Activated CD8-positive, alpha-beta T cell treated with anti-CD3 and anti-CD28 coated beads, Interleukin-2, amount 10 ng/mL, durations not matched to agents 7 days and 5 days (primary cell): ENCODE measurements at regions not wholly inside any gene's neighbourhood (a gene's known extent, or its start where the extent isn't known, plus 50 kb on each side); places are given as distances from the start of the nearest gene placed in this dataset.

Source experiments
- ATAC-seq: fragments of 150-1000 bp; cut with Tn5 transposase; one replicate; pipeline ENCODE4 v1.10.0; 2021; ENCODE audit warnings: moderate library complexity
- CTCF ChIA-PET: fragments of 350-600 bp; sonication (Branson Sonifier 250); formaldehyde crosslinking; loops from one replicate; lab custom pipeline; 2021; ENCODE audit warnings: antibody characterized with exemption; lab: Charles Lee
- POLR2A ChIA-PET: fragments of 350-600 bp; sonication (Branson Sonifier 250); formaldehyde crosslinking; loops from one replicate; lab custom pipeline; 2021; ENCODE audit warnings: antibody characterized with exemption; lab: Charles Lee
- DNase-seq: peaks from one replicate; pipeline ENCODE4 v3.0.0-alpha.2; 2020
- H3K27ac Mint-ChIP-seq: one replicate; pipeline ENCODE4 v1.8.0; 2021; ENCODE audit warnings: mild to moderate bottlenecking, mixed read lengths
- H3K27me3 Mint-ChIP-seq: one replicate; pipeline ENCODE4 v1.8.0; 2021; ENCODE audit warnings: low read depth, mixed read lengths
- H3K36me3 Mint-ChIP-seq: one replicate; pipeline ENCODE4 v1.8.0; 2021; ENCODE audit warnings: low read depth, mixed read lengths
- H3K4me1 Mint-ChIP-seq: one replicate; pipeline ENCODE4 v1.8.0; 2021; ENCODE audit warnings: low read depth, mixed read lengths
- H3K4me3 Mint-ChIP-seq: one replicate; pipeline ENCODE4 v1.8.0; 2021; ENCODE audit warnings: mild to moderate bottlenecking, mixed read lengths
- H3K9me3 Mint-ChIP-seq: one replicate; pipeline ENCODE4 v1.8.0; 2022; ENCODE audit warnings: mixed read lengths; ENCODE audit not compliant: insufficient read depth

GRCh38 chr6:146898069-146898887 is 299.5 kb downstream of the ADGB start:
- Mint-ChIP-seq H3K27ac (no peak overlapping the region), H3K9me3 (no peaks in the 10 kb centered on the region), H3K36me3 (no peaks in the 10 kb centered on the region), H3K4me1 (no peaks in the 10 kb centered on the region), H3K27me3 (peaks cover 11% of the 10 kb centered on the region), H3K4me3 (no peak overlapping the region)
- ChIA-PET POLR2A (no interaction called here), CTCF (no interaction called here)
- DNase-seq (no peak), ATAC-seq (no peak)

- DNase-seq (no peak), ATAC-seq (no peak)
- Mint-ChIP-seq H3K36me3 (no peaks in the 10 kb centered on the region), H3K4me1 (no peaks in the 10 kb centered on the region), H3K9me3 (no peaks in the 10 kb centered on the region), H3K4me3 (no peak overlapping the region), H3K27ac (no peak overlapping the region), H3K27me3 (peaks cover 11% of the 10 kb centered on the region)
- ChIA-PET POLR2A (no interaction called here), CTCF (no interaction called here)
Measured at GRCh38 chr6:146898888-146899227, 300.1 kb downstream of the ADGB start.

GRCh38 chr6:146901940-146902816 is 302.0 kb upstream of the STXBP5 start:
- peaks cover 5% of the 10 kb centered on the region for H3K27me3 Mint-ChIP-seq
- H3K4me3 Mint-ChIP-seq: no peak overlapping the region
- H3K27ac Mint-ChIP-seq: no peak overlapping the region
- no peaks in the 10 kb centered on the region for H3K36me3 Mint-ChIP-seq
- ChIA-PET CTCF (interaction anchor here (0.9 to 1.4 kb wide), 2 partner anchors 14 to 384 kb away, joined by 3 read pairs; no protein-coding TSS in a partner anchor), POLR2A (no interaction called here)
- no peaks in the 10 kb centered on the region for H3K4me1 Mint-ChIP-seq
- no peak for DNase-seq
- no peak for ATAC-seq
- no peaks in the 10 kb centered on the region for H3K9me3 Mint-ChIP-seq

GRCh38 chr6:146902846-146903245 is 301.4 kb upstream of the STXBP5 start:
- H3K27me3 Mint-ChIP-seq: peaks cover 5% of the 10 kb centered on the region

GRCh38 chr6:146903451-146903850 is 300.8 kb upstream of the STXBP5 start:
- ChIA-PET CTCF (interaction anchor here (1.4 kb wide), 1 partner anchor 383 kb away, joined by 3 read pairs; no protein-coding TSS in a partner anchor), POLR2A (no interaction called here)
- no peak for DNase-seq
- Mint-ChIP-seq H3K4me3 (no peak overlapping the region), H3K27me3 (peaks cover 3% of the 10 kb centered on the region), H3K27ac (no peak overlapping the region), H3K36me3 (no peaks in the 10 kb centered on the region), H3K4me1 (no peaks in the 10 kb centered on the region), H3K9me3 (no peaks in the 10 kb centered on the region)
- ATAC-seq: no peak

More at GRCh38 chr6:146902846-146903245, 301.4 kb upstream of the STXBP5 start:
- no peak overlapping the region for H3K27ac Mint-ChIP-seq
- no peaks in the 10 kb centered on the region for H3K4me1 Mint-ChIP-seq
- H3K36me3 Mint-ChIP-seq: no peaks in the 10 kb centered on the region
- H3K4me3 Mint-ChIP-seq: no peak overlapping the region
- ChIA-PET POLR2A (no interaction called here), CTCF (interaction anchor here (0.9 to 1.4 kb wide), 2 partner anchors 14 to 383 kb away, joined by 3 read pairs; no protein-coding TSS in a partner anchor)
- DNase-seq (no peak), ATAC-seq (no peak)
- no peaks in the 10 kb centered on the region for H3K9me3 Mint-ChIP-seq

GRCh38 chr6:146904596-146904995 is 299.6 kb upstream of the STXBP5 start:
- ChIA-PET POLR2A (interaction anchor here (0.6 kb wide), 1 partner anchor 1082 kb away, joined by 3 read pairs; no protein-coding TSS in a partner anchor), CTCF (no interaction called here)
- H3K4me3 Mint-ChIP-seq: no peak overlapping the region
- H3K4me1 Mint-ChIP-seq: no peaks in the 10 kb centered on the region
- H3K9me3 Mint-ChIP-seq: no peaks in the 10 kb centered on the region
- H3K27me3 Mint-ChIP-seq: no peaks in the 10 kb centered on the region
- H3K36me3 Mint-ChIP-seq: no peaks in the 10 kb centered on the region
- H3K27ac Mint-ChIP-seq: no peak overlapping the region
- DNase-seq (no peak), ATAC-seq (no peak)

- Mint-ChIP-seq H3K27ac (no peak overlapping the region), H3K27me3 (no peaks in the 10 kb centered on the region), H3K9me3 (no peaks in the 10 kb centered on the region), H3K36me3 (no peaks in the 10 kb centered on the region), H3K4me1 (no peaks in the 10 kb centered on the region), H3K4me3 (no peak overlapping the region)
- ATAC-seq (no peak), DNase-seq (no peak)
- ChIA-PET POLR2A (no interaction called here), CTCF (interaction anchor here (1.0 kb wide), 1 partner anchor 21 kb away, joined by 3 read pairs; no protein-coding TSS in a partner anchor)
Measured at GRCh38 chr6:146905181-146905704, 299.0 kb upstream of the STXBP5 start.

GRCh38 chr6:146908786-146909185 is 295.4 kb upstream of the STXBP5 start:
- Mint-ChIP-seq H3K9me3 (peaks cover 4% of the 10 kb centered on the region), H3K36me3 (no peaks in the 10 kb centered on the region), H3K4me3 (no peak overlapping the region), H3K27ac (no peak overlapping the region), H3K27me3 (no peaks in the 10 kb centered on the region), H3K4me1 (no peaks in the 10 kb centered on the region)
- ATAC-seq (no peak), DNase-seq (no peak)
- ChIA-PET POLR2A (no interaction called here), CTCF (no interaction called here)

- Mint-ChIP-seq H3K9me3 (peaks cover 4% of the 10 kb centered on the region), H3K4me1 (no peaks in the 10 kb centered on the region), H3K4me3 (no peak overlapping the region), H3K36me3 (no peaks in the 10 kb centered on the region), H3K27ac (no peak overlapping the region), H3K27me3 (no peaks in the 10 kb centered on the region)
- ChIA-PET CTCF (no interaction called here), POLR2A (no interaction called here)
- ATAC-seq: no peak
- DNase-seq: no peak
Measured at GRCh38 chr6:146909376-146909775, 294.8 kb upstream of the STXBP5 start.

GRCh38 chr6:146909886-146910285 is 294.3 kb upstream of the STXBP5 start:
- ATAC-seq (no peak), DNase-seq (no peak)
- Mint-ChIP-seq H3K36me3 (no peaks in the 10 kb centered on the region), H3K27ac (no peak overlapping the region), H3K4me3 (no peak overlapping the region), H3K27me3 (no peaks in the 10 kb centered on the region), H3K9me3 (peaks cover 4% of the 10 kb centered on the region), H3K4me1 (no peaks in the 10 kb centered on the region)
- ChIA-PET POLR2A (no interaction called here), CTCF (no interaction called here)

- H3K4me3 Mint-ChIP-seq: no peak overlapping the region
- DNase-seq (no peak), ATAC-seq (no peak)
- no peaks in the 10 kb centered on the region for H3K4me1 Mint-ChIP-seq
- H3K27me3 Mint-ChIP-seq: no peaks in the 10 kb centered on the region
- H3K36me3 Mint-ChIP-seq: no peaks in the 10 kb centered on the region
- ChIA-PET CTCF (no interaction called here), POLR2A (no interaction called here)
- peaks cover 4% of the 10 kb centered on the region for H3K9me3 Mint-ChIP-seq
- no peak overlapping the region for H3K27ac Mint-ChIP-seq
Measured at GRCh38 chr6:146910611-146911010, 293.6 kb upstream of the STXBP5 start.
